ENCODE measurements at regions not wholly inside any gene's neighbourhood (a gene's known extent, or its start where the extent isn't known, plus 50 kb on each side); places are given as distances from the start of the nearest gene placed in this dataset.

DNA sequence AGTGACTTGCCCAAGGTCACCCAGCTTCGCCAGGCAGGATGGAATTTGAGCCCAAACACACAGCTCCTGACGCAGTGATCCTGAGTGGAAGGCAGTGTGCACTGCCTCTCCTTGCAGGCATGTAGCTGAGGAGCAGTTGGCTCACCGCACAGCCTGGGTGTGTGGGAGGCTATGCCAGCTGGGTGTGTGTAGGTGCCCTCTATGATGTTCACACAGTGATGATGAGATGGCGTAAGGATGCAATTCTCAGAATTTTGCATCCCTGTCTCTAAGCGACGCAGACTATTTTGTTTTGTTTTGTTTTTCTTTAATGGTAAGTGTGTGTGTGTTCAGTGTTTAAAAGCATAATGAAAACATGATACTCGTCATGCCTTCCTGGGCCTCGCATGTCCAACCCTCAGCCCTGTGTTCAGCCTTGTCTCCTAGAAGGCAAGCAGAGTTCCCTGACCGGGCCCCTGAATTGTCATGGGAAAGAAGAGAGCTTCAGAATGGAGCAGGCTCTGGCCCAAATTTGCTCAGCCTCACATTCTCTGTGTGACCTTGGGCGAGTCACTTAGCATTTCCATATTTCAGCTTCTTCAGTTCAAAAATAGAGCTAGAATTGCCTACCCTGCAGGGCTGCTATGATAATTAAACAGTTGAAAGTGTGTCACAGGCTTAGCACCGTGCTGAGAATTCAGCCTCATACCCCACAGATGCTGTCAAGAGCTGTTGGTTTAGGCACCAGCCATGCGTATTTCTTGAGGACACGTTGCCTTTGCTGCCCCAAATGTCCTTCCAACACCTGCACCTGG, 603.6 kb upstream of the RAB6C start:
- TF ChIP-seq, protein P1, sequence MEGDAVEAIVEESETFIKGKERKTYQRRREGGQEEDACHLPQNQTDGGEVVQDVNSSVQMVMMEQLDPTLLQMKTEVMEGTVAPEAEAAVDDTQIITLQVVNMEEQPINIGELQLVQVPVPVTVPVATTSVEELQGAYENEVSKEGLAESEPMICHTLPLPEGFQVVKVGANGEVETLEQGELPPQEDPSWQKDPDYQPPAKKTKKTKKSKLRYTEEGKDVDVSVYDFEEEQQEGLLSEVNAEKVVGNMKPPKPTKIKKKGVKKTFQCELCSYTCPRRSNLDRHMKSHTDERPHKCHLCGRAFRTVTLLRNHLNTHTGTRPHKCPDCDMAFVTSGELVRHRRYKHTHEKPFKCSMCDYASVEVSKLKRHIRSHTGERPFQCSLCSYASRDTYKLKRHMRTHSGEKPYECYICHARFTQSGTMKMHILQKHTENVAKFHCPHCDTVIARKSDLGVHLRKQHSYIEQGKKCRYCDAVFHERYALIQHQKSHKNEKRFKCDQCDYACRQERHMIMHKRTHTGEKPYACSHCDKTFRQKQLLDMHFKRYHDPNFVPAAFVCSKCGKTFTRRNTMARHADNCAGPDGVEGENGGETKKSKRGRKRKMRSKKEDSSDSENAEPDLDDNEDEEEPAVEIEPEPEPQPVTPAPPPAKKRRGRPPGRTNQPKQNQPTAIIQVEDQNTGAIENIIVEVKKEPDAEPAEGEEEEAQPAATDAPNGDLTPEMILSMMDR (conservative IDR thresholded peaks at IDR 0.05 in 1 of 2, IDR thresholded peaks at IDR 0.05 in 1 of 2; ENCODE audit: low read depth in 1 of 2, low read length in 2 of 2): no peak
- TF ChIP-seq EZH2 (IDR thresholded peaks at IDR 0.05; ENCODE audit: low read length, missing control alignments): no peak
